Ascending aorta (tissue), 2 donors: ENCODE measurements at regions not wholly inside any gene's neighbourhood (a gene's known extent, or its start where the extent isn't known, plus 50 kb on each side); places are given as distances from the start of the nearest gene placed in this dataset.

Source experiments
- DNase-seq, 2 donors: peaks; one replicate each; pipeline ENCODE4 v3.0.0-alpha.2; 2019; ENCODE audit warnings: low spot score in 2 of 2
- H3K27ac ChIP-seq, 2 donors: fragments of 200-600 bp; sonication (generic); one replicate each; pipeline ENCODE4 v1.5.1; 2016 to 2017; ENCODE audit warnings: mild to moderate bottlenecking in 1 of 2
- H3K27me3 ChIP-seq: fragments of 200-600 bp; sonication (generic); one replicate; pipeline ENCODE4 v1.5.1; 2017
- H3K36me3 ChIP-seq, 2 donors: fragments of 200-600 bp; sonication (generic); one replicate each; pipeline ENCODE4 v1.5.1; 2016
- H3K4me1 ChIP-seq, 2 donors: fragments of 200-600 bp; sonication (generic); one replicate each; pipeline ENCODE4 v1.5.1; 2016 to 2017; ENCODE audit warnings: mild to moderate bottlenecking in 1 of 2
- H3K4me3 ChIP-seq, 2 donors: fragments of 200-600 bp; sonication (generic); one replicate each; pipeline ENCODE4 v1.5.1; 2016 to 2017; ENCODE audit warnings: mild to moderate bottlenecking in 1 of 2
- H3K9me3 ChIP-seq, 2 donors: fragments of 200-600 bp; sonication (generic); one replicate each; pipeline ENCODE4 v1.5.1; 2016
- intact Hi-C: fragments of 100-400 bp; cut with DNase I; formaldehyde crosslinking; loops from one replicate; pipeline ENCODE4 v1.15.1; 2023
- TF ChIP-seq, protein P1 (sequence below), 3 experiments: fragments of 200-600 bp in 2 of 3; fragments of 450-650 bp in 1 of 3; sonication (generic) in 2 of 3; IDR thresholded peaks; one replicate each; pipeline ENCODE4 v1.5.1; 2016 to 2019; ENCODE audit warnings: antibody characterized with exemption in 3 of 3, mild to moderate bottlenecking in 1 of 3, moderate library complexity in 1 of 3

DNA sequence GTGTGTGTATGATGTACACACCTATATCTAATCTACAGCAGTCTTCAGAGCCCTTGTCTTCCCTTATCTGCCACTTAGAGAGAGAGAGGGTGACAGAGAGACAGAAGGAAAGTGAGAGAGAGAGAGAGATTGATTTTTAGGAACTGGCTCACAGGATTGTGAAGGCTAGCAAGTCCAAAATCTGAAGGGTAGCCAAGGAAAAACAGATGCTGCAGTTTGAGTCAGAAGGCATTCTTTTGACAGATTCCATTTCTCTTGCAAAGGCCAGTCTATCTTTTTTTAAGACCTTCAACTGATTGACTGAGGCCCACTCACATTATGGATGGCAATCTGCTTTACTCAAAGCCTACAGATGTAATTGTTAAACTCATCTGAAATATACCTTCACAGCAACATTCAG is 664.0 kb upstream of the IGFBP7 start:
- Histone ChIP-seq H3K4me3 (no peak overlapping the region), H3K36me3 (no peaks in the 10 kb centered on the region), H3K4me1 (no peaks in the 10 kb centered on the region), H3K9me3 (no peaks in the 10 kb centered on the region), H3K27ac (no peak overlapping the region), H3K27me3 (no peaks in the 10 kb centered on the region)
- no peak for DNase-seq
- TF ChIP-seq, protein P1, sequence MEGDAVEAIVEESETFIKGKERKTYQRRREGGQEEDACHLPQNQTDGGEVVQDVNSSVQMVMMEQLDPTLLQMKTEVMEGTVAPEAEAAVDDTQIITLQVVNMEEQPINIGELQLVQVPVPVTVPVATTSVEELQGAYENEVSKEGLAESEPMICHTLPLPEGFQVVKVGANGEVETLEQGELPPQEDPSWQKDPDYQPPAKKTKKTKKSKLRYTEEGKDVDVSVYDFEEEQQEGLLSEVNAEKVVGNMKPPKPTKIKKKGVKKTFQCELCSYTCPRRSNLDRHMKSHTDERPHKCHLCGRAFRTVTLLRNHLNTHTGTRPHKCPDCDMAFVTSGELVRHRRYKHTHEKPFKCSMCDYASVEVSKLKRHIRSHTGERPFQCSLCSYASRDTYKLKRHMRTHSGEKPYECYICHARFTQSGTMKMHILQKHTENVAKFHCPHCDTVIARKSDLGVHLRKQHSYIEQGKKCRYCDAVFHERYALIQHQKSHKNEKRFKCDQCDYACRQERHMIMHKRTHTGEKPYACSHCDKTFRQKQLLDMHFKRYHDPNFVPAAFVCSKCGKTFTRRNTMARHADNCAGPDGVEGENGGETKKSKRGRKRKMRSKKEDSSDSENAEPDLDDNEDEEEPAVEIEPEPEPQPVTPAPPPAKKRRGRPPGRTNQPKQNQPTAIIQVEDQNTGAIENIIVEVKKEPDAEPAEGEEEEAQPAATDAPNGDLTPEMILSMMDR (IDR thresholded peaks at IDR 0.05), result no peak
- intact Hi-C loops, result no loop called here

DNA sequence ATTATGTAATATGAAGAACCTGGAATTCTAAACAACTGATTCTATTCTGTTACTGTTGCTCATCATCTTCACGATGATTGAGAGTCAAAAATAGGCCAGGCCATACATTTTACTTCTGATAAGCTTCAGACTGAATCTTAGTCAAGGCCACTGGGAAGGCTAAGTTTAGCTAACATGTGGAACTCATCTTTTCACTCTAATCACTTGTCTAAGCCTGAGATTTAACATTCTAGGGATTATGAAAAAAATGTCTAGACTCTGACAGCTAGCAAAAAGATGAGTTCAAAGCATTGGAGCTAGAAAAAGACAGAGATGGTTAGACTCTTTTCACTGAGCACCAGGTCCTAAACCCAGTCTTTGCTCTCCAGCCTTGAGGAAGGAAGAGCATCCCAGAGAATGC is 656.2 kb upstream of the IGFBP7 start:
- Histone ChIP-seq H3K9me3 (no peaks in the 10 kb centered on the region), H3K27me3 (no peaks in the 10 kb centered on the region), H3K27ac (no peak overlapping the region), H3K4me1 (no peaks in the 10 kb centered on the region), H3K36me3 (no peaks in the 10 kb centered on the region), H3K4me3 (no peak overlapping the region)
- TF ChIP-seq, protein P1 (IDR thresholded peaks at IDR 0.05), result no peak
- intact Hi-C loops, result no loop called here
- DNase-seq, result no peak

DNA sequence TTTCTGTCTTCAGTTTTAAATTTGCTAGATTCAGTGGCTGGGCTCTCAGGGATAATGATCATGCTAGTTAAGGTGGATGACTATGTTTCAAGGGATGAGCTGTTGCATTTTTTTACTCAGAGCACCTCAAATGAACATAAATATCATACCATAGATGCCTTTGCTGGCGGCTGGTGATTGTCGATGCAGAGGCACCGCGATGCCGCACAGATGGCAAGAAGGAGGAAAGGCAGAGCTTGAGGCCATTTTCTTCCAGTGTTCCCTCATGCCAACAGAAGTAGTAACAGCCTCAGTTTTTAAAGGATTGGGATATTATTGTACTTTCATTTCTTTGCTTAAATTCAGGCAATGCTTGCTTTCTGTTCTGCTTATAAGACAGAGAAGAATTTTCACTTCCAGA is 654.7 kb upstream of the IGFBP7 start:
- no peaks in the 10 kb centered on the region for H3K36me3 ChIP-seq
- H3K27me3 ChIP-seq, result no peaks in the 10 kb centered on the region
- TF ChIP-seq, protein P1 (IDR thresholded peaks at IDR 0.05), result no peak
- no peak overlapping the region for H3K27ac ChIP-seq
- H3K4me1 ChIP-seq, result no peaks in the 10 kb centered on the region
- H3K9me3 ChIP-seq, result no peaks in the 10 kb centered on the region
- intact Hi-C loops, result no loop called here
- H3K4me3 ChIP-seq, result no peak overlapping the region
- no peak for DNase-seq

DNA sequence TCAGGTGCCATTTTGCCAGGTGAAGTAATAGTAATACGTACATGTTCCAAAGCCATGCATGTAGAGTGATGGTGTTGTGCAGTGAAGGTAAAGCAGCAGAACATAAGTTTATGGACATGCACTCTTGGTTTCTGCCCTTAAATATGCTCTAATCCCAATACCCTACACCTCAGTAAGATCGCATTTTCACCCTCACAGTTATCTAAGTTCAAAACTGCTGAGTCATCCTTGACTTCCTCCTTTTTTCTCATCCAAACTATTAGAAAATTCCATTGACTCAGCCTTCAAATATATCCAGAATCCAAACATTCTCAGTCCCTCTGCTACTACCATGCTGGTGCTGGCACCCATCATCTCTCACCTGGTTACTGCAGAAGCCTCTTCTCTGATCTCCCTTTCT is 652.9 kb upstream of the IGFBP7 start:
- Histone ChIP-seq H3K27ac (no peak overlapping the region), H3K27me3 (no peaks in the 10 kb centered on the region), H3K36me3 (no peaks in the 10 kb centered on the region), H3K4me3 (no peak overlapping the region), H3K4me1 (no peaks in the 10 kb centered on the region), H3K9me3 (no peaks in the 10 kb centered on the region)
- TF ChIP-seq, protein P1 (IDR thresholded peaks at IDR 0.05), result no peak
- no peak for DNase-seq
- intact Hi-C loops, result no loop called here

DNA sequence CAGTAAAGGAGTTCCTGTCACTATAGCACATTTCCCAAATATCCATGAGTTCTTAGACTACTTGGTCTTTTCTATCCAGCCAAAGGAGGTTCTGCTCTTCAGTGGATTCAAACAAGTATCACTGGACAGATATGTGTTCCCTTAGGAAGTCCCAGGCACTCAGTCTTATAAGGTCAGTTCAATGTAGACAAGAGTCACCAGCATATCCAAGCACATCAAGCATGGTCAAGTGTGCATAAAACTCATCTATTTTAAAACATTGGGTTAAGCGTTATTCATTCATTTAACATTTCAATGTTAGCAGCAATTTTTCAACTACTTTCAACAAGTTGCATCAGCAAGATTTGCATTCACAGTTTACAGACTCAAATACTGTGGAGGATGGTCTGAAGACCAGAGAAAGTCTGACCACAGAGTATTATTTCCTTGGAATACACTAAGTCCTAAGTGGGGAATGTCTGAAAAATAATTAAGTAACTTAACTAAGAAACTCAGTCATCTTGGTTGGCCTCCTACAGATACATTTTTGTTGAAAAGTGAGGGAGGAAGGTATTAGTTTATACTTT is 630.5 kb upstream of the IGFBP7 start:
- no peak overlapping the region for H3K27ac ChIP-seq
- no peaks in the 10 kb centered on the region for H3K27me3 ChIP-seq
- H3K36me3 ChIP-seq, result no peaks in the 10 kb centered on the region
- intact Hi-C loops, result no loop called here
- no peak for DNase-seq
- H3K4me1 ChIP-seq, result no peaks in the 10 kb centered on the region
- H3K4me3 ChIP-seq, result no peak overlapping the region
- TF ChIP-seq, protein P1 (IDR thresholded peaks at IDR 0.05), result no peak
- H3K9me3 ChIP-seq, result no peaks in the 10 kb centered on the region

DNA sequence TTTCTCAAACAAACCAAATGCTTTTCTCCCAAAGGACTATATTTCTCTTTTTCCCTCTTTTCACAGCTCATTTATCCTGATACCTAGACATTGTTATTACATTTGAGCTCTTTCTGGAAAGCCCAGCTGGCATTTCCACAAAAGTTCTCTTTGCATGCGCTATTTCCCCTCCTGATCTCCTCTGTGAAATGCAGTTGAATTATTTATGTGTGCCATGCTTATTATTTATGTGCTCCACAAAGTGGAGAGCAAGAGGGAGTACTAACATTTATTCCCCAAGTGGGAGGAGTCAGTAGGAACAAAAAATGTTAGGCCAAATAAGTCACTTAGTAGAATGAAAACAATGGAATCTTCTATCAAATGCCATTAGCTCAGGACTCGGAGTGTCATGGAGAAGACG is 626.6 kb upstream of the IGFBP7 start:
- DNase-seq, result no peak
- Histone ChIP-seq H3K4me3 (no peak overlapping the region), H3K4me1 (no peaks in the 10 kb centered on the region), H3K9me3 (no peaks in the 10 kb centered on the region), H3K36me3 (no peaks in the 10 kb centered on the region), H3K27me3 (no peaks in the 10 kb centered on the region), H3K27ac (no peak overlapping the region)
- intact Hi-C loops, result no loop called here
- TF ChIP-seq, protein P1 (IDR thresholded peaks at IDR 0.05), result no peak
